Ovary (tissue), 7 donors: ENCODE measurements at regions not wholly inside any gene's neighbourhood (a gene's known extent, or its start where the extent isn't known, plus 50 kb on each side); places are given as distances from the start of the nearest gene placed in this dataset.
A peak's percentile ranks its signal among the peaks of the same experiment; 100 is the strongest.

Source experiments
- DNase-seq, 5 donors: peaks; one replicate each; pipeline ENCODE4 v3.0.0-alpha.2; 2019 to 2020
- H3K27ac ChIP-seq, 2 donors: fragments of 200-600 bp; one replicate each; pipeline versions ENCODE4 v1.5.1 to v1.8.0; 2019 to 2022
- H3K27me3 ChIP-seq: fragments of 200-600 bp; one replicate; pipeline ENCODE4 v1.8.0; 2022
- H3K36me3 ChIP-seq: fragments of 200-600 bp; sonication (generic); one replicate; pipeline ENCODE4 v1.5.1; 2019
- H3K4me1 ChIP-seq: one replicate; pipeline ENCODE4 v1.8.1; 2013; ENCODE audit warnings: mild to moderate bottlenecking, moderate library complexity; ENCODE audit not compliant: insufficient read depth
- H3K4me3 ChIP-seq: fragments of 200-600 bp; sonication (generic); one replicate; pipeline ENCODE4 v1.5.1; 2017
- H3K9me3 ChIP-seq, 2 donors: fragments of 200-600 bp in 1 of 2; sonication (generic) in 1 of 2; one replicate each; pipeline versions ENCODE4 v1.5.1 to v1.8.1; 2013 to 2019; ENCODE audit warnings: mild to moderate bottlenecking in 1 of 2, moderate library complexity in 1 of 2
- EP300 ChIP-seq: sonication (generic); formaldehyde crosslinking; IDR thresholded peaks from one replicate; pipeline ENCODE4 v1.6.1; 2017; ENCODE audit warnings: antibody characterized with exemption
- POLR2A ChIP-seq: fragments of 450-650 bp; IDR thresholded peaks from one replicate; pipeline ENCODE4 v1.6.1; 2017; ENCODE audit warnings: antibody characterized with exemption, mild to moderate bottlenecking, moderate library complexity
- WGBS, 3 donors: extraction: QIAGEN DNeasy Blood & Tissue Kit in 1 of 3; methylation state at CpG; one replicate each; pipeline versions ENCODE4 v1.1.5 to v1.1.7; 2013 to 2017; 5-methylcytosine and 5-hydroxymethylcytosine counted together
- intact Hi-C, 4 donors: fragments of 100-400 bp; cut with DNase I; formaldehyde crosslinking; loops; one replicate each; pipeline versions ENCODE4 v1.11.0 to v1.15.1; 2022 to 2023
- TF ChIP-seq, protein P1 (sequence below), 3 donors: fragments of 450-650 bp in 2 of 3; fragments of 200-600 bp in 1 of 3; IDR thresholded peaks; one replicate each; pipeline versions ENCODE4 v1.5.1 to v1.8.0; 2016 to 2022; ENCODE audit warnings: antibody characterized with exemption in 3 of 3, mild to moderate bottlenecking in 1 of 3
- donor health status: DM: no; HTN: no; CAD: no; lungs with moderate emphysema.
- donor health status: DM: no; HTN: no; CAD: no.
- donor health status: Bipolar disorder and iron deficiency.
- donor health status: DM: no; HTN: no; CAD: no.
- donor health status: DM: yes; HTN: yes; CAD: no.

DNA sequence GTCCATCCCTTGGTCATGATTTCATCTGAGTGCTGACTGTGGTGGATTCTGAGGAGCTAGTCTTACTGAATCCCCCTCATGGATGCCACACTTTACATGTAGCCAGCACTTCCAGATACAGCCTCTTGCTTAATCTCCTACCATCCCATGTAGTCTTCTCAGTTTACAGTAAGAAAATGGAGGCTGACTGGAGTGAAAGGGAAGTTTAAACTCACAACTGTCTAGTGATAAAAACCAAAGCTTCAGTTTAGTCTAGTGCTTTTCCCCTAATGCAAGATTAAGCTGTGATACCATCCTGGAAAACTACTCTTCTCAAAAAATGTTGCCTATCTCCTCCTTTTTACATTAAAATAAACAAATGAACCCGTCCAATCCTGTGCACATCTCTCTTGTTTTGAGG is 146.8 kb upstream of the HES1 start:
- intact Hi-C loops: no loop called here
- 19 to 72% (median 35%) methylated on average over 1 of the region's 1 CpG for WGBS, 3 donors

DNA sequence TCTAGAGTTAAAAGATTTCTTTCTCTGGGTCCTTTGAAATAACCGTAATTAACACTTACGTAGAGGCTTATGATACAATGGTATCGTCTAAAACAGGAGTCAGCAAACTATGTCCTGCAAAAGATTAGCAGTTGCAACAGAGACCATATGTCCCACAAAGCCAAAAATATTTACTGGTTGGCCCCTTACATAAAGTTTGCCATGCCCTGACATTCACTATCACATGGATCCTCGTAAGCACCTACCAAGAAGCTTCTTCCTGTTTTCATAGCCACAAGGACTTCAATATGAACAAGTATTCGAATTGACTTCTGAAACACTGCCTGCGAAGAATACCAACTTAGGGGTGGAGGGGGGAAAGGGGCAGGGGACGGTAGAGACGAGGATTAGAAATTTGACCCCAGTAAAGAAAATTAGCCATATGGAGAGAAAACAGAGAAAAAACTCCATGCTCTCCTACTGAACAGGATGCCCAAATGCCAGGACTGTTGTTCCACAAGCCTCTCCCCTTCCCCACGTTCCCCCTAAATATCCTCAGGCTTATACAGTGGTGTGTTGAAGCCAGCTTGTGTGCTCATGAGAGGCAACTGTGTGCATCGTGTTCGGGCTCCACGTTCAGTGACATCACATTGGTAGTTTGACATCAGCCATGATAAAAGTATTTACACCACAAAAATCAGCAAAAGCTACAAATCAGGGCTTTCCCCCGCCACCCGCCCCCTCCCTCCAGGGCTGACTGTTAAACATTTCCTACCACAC is 144.1 kb upstream of the HES1 start:
- Histone ChIP-seq H3K27me3 (no peaks in the 10 kb centered on the region), H3K9me3 (no peaks in the 10 kb centered on the region), H3K4me1 (no peaks in the 10 kb centered on the region), H3K36me3 (no peaks in the 10 kb centered on the region), H3K27ac (no peak overlapping the region), H3K4me3 (no peak overlapping the region)
- 80 to 90% (median 84%) methylated on average over 14 of the region's 14 CpGs for WGBS, 3 donors
- DNase-seq: no peak
- intact Hi-C loops: no loop called here
- TF ChIP-seq, protein P1, sequence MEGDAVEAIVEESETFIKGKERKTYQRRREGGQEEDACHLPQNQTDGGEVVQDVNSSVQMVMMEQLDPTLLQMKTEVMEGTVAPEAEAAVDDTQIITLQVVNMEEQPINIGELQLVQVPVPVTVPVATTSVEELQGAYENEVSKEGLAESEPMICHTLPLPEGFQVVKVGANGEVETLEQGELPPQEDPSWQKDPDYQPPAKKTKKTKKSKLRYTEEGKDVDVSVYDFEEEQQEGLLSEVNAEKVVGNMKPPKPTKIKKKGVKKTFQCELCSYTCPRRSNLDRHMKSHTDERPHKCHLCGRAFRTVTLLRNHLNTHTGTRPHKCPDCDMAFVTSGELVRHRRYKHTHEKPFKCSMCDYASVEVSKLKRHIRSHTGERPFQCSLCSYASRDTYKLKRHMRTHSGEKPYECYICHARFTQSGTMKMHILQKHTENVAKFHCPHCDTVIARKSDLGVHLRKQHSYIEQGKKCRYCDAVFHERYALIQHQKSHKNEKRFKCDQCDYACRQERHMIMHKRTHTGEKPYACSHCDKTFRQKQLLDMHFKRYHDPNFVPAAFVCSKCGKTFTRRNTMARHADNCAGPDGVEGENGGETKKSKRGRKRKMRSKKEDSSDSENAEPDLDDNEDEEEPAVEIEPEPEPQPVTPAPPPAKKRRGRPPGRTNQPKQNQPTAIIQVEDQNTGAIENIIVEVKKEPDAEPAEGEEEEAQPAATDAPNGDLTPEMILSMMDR (IDR thresholded peaks at IDR 0.05): no peak
- TF ChIP-seq EP300 (no peak), POLR2A (no peak)

More for the DNA sequence above, 146.8 kb upstream of the HES1 start:
- H3K36me3 ChIP-seq: no peaks in the 10 kb centered on the region
- no peaks in the 10 kb centered on the region for H3K27me3 ChIP-seq
- DNase-seq: no peak
- H3K9me3 ChIP-seq: no peaks in the 10 kb centered on the region
- TF ChIP-seq EP300 (no peak), POLR2A (no peak)
- TF ChIP-seq, protein P1 (IDR thresholded peaks at IDR 0.05): no peak
- H3K27ac ChIP-seq: no peak overlapping the region
- H3K4me3 ChIP-seq: no peak overlapping the region
- no peaks in the 10 kb centered on the region for H3K4me1 ChIP-seq

DNA sequence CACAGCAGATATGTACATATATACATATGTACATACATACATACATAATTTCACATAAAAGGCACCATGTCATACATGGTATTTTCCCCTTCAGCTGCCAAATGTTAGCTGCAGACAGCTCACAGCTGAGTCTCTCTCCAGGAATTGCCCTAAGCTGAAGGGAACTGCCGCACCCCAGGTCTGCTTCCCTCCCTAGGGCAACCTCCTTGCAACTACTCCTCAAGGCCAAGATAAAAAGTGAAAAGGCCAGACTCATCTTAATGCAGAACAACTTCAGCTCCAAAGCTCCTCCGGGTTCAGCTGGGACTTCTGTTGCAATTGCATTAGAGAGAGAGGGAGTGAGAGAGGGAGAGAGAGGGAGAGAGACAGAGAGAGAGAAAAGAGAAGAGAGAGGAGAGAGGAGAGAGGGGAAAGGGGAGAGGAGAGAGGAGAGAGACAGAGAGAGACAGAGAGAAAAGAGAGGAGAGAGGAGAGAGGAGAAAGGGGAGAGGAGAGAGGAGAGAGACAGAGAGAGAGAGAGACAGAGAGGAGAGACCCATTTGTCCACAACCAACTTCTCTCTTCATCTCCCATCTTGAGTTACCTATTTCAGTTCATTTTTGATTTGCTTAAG is 143.4 kb upstream of the HES1 start:
- no peaks in the 10 kb centered on the region for H3K36me3 ChIP-seq
- intact Hi-C loops: no loop called here
- no peak for DNase-seq
- TF ChIP-seq POLR2A (no peak), EP300 (no peak)
- TF ChIP-seq, protein P1 (IDR thresholded peaks at IDR 0.05): no peak
- no peaks in the 10 kb centered on the region for H3K4me1 ChIP-seq
- no peaks in the 10 kb centered on the region for H3K9me3 ChIP-seq
- WGBS, 3 donors: 45 to 50% (median 48%) methylated on average over 2 of the region's 2 CpGs
- H3K4me3 ChIP-seq: no peak overlapping the region
- H3K27me3 ChIP-seq: no peaks in the 10 kb centered on the region
- no peak overlapping the region for H3K27ac ChIP-seq

GRCh38 chr3:193996221-193996620 is 139.7 kb upstream of the HES1 start:
- 89 to 97% (median 94%) methylated on average over 7 of the region's 7 CpGs for WGBS, 3 donors
- TF ChIP-seq POLR2A: no peak
- TF ChIP-seq EP300: no peak
- TF ChIP-seq, protein P1 (IDR thresholded peaks at IDR 0.05): no peak
- Histone ChIP-seq H3K4me3 (no peak overlapping the region), H3K36me3 (no peaks in the 10 kb centered on the region), H3K27me3 (no peaks in the 10 kb centered on the region), H3K4me1 (no peaks in the 10 kb centered on the region), H3K9me3 (no peaks in the 10 kb centered on the region), H3K27ac (no peak overlapping the region)
- intact Hi-C loops: no loop called here
- DNase-seq: peak in 1 of 5 donors; percentile 13
